SIG-M5 treated with dmso at 0.1 percent for 504 hours (cell line): ENCODE measurements at regions not wholly inside any gene's neighbourhood (a gene's known extent, or its start where the extent isn't known, plus 50 kb on each side); places are given as distances from the start of the nearest gene placed in this dataset.
"Not testable (repeated sequence)": the region's sequence is repeated elsewhere in the genome, so short reads cannot be mapped to it uniquely, and the experiment has no call there.

Experiments
- DNase-seq: peaks from one replicate; lab custom pipeline; 2025; ENCODE audit not compliant: unreplicated experiment; lab: John Stamatoyannopoulos, UW

DNA sequence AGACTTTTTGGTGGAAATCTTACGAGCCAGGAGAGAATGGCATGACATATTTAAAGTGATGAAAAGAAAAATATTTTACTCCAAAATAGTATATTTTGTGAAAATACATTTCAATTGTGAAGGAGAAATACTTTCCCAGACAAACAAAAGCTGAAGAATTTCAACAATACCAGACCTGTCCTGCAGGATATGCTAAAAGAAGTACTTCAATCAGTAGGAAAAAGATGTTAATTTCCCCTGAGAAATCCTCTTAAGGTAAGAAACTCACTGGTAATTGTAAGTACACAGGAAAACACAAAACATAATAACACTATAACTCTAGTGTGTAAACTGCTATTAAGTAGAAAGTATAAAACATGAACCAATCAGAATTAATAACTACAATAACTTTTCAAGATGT, 341.8 kb upstream of the GJE1 start:
- no peak for DNase-seq

DNA sequence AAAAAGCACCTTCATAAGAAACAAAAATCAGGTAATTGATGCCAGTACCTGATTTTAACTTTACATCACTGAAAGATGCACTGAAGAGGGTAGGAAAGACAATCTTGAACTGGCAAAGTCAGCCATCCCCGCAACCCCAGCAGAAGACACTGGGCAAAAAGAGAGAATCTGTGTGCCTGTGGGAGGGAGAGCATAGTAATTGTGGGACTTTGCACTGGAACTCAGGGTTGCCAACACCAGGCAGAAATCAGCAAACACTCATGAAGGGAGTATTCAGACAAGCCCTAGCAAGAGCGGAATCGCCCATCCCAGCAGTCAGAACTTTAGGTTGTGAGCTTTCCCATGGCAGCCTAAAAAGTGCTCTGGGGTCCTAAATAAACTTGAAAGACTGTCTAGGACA, 344.6 kb upstream of the GJE1 start:
- DNase-seq: no peak

DNA sequence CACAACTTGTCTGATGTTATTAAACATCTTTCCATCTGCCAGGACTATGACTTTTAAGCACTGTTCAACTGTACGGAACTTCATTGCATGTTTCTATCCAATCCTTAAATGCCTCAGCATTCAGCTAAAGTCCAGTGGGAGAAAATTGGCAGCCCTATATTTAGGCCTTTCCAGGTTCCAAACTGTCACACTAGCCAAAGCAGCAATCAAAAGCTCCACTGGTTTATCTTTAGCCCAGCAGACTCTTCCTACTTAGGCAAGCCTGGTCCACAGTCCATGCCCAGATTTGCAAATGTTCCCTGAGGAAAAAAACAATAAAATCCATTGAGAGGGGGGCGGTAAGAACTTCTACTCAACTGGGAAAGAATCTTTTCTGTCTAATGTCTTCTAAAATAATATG, 349.1 kb upstream of the GJE1 start:
- no peak for DNase-seq

DNA sequence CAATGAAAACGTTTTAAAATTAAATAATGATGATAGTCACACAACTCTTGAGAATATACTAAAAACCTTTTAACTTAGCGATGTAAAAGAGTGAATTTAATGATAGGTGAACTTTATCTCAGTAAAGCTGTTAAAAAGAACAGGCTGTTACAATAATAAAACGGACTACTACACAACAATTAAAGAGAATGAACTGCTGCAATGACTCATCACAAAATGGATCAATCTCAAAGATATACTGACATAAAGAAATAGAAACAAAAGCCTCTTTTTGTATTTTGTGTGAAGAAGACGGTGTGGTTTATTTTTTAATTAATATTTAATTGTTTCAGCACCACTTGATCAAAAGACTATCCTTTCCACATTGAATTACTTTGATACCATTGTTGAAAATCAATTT, 352.4 kb upstream of the GJE1 start:
- no peak for DNase-seq

DNA sequence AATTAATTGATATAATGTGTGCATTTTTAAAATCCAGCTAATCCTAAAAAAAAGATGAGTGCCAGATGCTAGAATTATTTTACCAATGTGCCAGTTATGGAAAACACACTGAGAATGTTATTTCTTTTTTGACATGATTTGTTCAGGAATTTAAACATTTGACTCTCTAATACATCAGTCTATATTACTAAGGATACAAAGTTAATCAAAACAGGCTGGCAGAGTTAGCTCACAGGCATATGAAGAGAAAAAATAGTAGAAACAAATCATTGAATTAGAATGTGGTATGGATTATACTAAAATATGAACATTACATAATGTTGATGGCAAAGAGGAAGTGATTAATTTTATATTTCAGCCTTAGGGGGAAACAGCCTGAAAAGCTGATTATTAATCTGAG, 368.3 kb upstream of the GJE1 start:
- DNase-seq: no peak

DNA sequence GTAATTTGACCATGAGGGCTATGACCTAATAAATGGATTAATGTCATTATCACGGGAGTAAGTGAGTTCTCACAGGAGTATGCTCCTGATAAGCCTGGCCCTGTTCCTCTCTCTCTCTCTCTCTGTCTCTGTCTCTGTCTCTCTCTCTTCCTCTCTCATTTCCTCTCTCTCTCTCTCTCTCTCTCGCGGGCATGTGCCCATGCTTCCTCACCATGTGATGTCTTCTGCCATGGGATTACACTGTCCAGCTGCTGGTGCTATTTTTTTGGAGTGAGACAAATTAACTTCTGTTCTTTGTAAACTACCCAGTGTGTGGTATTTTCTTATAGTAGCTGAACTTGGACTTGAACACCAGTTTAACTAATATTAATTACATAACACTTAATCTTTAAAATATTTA, 374.3 kb upstream of the GJE1 start:
- no peak for DNase-seq

DNA sequence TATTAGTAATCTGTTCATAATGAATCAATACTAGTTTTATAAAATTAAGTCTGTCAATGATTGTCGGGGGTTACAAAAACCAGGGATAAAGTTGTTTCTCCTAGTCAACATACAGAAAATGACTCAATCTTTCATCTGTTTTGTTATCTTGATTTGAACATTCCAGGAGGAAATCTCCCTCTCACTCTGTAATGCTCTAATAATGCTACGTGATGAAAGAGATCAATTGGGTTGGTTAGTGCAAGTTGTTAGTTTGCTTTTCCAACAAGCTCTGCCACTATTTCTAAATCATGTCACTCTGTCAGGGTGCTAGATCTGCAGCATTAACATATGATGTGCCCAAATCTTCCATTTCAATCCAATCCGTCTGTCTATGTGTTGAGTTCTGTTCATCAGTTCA, 379.5 kb upstream of the GJE1 start:
- no peak for DNase-seq

DNA sequence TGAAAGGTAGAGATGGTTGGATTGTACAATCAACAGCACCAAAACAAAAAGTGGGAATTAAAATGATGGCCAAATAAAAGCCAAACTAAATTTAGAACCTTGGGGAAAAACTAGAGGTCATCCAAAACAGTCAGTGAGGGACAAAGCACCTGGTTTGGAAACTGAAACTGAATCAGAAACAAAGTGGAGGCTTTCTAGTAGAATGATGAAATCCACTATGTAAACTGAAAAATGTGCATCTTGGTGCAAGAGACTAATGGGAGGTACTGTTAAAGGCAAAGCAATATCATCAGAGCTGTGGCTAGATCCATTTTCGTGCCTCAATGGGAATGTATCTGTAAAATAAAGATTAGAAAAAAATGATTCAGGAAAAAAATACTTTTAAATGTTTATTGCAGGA, 380.0 kb upstream of the GJE1 start:
- no peak for DNase-seq

DNA sequence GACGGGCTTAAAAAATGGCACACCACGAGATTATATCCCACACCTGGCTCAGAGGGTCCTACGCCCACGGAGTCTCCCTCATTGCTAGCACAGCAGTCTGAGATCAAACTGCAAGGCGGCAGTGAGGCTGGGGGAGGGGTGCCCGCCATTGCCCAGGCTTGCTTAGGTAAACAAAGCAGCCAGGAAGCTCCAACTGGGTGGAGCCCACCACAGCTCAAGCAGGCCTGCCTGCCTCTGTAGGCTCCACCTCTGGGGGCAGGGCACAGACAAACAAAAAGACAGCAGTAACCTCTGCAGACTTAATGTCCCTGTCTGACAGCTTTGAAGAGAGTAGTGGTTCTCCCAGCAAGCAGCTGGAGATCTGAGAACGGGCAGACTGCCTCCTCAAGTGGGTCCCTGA, 386.4 kb upstream of the GJE1 start:
- DNase-seq: not testable (repeated sequence)

DNA sequence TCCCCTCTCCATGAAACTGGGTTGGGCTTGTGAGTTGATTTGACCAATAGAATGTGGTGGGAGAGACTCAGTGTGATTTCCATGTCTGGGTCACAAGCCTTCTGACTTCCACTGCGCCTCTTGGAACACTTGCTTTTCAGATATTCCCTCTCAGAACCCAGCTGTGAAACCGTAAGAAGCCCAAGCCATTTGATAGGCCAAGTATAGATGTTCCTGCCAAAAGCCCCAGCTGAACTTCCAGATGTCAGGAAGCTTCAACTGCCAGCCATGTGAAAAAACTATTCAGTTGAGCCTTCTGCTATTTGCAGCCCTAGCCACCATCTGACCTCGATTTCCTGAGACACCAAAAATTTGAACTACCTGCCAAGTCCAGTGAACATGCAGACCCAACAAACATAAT, 387.8 kb upstream of the GJE1 start:
- DNase-seq: no peak

DNA sequence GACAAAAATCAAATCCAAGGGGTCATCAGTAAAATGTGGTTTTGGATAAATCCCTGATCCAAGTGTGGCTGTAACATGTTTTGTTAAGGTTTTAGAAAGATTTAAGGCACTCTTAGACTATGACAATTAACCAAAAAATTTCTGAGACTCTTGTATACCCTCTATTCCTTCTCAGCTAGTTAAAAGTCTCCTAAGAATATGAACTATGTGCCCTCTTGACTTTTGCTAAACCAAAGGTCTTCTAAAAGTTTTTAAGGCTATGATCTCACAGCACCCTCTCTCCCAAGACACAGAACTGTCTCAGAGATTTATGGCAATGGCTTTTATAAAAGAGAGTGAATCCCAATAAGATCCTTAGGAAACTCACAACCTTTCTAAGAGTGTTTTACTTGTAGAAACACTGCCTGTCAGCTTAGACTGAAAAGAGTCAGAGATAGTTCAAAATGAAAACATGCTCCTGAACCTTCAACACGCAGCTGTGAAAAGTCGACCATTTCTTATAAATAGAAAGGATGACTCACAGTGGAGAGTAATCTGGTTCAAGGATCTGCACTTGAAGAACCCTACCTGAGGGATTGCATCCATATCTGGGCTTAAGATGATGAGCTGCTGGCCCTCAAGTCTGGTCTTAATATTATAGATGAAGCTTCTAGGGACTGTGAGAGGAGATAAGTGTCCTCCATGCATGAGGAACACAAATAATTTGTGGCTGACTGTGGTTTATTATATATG, 388.4 kb upstream of the GJE1 start:
- no peak for DNase-seq

DNA sequence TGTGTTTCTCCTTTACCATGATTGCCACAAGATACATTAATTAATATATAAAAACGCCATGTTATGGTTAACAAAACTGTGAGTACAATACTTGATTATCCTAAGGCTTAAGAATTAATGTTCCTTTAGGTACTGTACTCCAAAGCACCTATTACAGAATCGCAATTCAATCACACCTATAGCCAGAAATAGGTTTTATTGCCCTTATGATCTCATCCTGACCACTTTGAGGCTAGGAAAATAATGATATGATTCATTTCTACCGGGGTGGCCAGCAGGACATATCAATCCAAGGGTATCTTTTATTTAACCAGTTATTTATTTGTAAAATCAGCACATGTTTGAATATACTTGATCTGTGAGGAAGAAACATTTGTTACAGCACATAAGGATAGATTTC, 396.6 kb upstream of the GJE1 start:
- DNase-seq: no peak

DNA sequence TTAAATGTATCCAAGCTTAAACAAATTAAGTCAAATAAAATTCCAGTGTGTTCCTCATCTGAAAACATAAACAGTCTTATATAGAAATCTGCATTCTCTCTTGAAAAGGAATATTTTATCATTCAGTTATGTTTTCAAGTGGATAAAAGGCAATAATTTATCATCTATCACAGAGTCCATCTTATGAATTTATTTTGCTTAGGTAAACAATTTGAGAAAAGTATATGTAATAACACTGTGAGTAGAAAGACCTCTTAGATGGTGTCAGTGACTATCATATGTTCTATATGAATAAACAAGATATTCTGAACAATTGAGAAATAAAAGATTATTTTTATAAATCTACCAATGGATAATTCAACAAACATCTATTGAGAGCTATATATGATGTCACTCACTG, 397.6 kb upstream of the GJE1 start:
- no peak for DNase-seq

DNA sequence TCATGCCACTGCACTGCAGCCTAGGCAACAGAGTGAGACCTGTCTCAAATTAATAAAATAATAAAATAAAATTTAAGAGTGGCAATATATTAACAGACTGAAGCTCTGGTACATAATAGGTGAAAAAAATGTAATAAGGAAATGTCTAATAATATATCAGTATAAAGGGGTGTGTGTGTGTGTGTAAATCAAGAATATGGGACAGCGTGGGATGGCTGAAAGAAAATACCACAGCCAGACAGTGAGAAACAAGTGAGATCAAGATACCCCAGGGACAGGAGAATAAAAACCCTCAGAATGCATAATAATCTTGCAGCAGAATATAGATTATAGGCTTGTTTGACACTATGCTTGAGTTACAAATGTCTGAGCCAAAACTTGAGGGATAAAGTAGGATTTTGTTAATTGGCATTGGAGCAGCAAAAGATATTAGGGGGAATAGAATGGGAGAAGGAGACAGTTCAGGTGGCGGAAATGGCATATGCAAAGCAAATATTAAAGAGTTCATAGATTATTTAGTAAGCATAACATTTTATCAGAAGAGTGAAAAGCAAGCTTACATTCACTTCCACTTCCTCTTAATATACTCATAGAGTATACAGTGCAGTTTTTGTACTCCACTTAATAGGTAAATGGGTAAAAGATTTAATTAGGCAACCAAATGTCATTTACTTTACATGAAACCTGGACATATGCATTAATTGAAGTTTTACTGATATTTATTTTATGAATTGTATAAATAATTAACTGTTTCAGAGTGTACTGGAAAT, 398.5 kb upstream of the GJE1 start:
- peak; percentile 1 for DNase-seq

DNA sequence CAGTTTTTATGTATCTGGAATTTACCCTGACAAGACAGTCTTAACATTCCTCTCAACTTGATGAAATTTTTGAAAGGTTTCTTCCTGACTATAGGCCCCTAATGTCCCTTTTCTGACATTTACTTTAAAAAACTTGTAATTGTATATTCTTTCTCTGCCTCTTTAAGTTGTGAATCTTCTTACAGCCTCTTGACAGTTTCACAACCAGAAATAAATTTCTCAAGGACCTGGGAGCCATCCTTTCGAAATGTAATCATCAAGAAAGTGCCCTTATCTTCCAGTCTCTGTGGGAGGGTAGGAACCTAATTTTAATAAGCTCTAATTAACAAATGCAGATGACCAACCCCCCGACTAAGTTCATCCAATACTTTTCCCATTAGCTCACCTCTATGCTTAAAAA, 403.6 kb upstream of the GJE1 start:
- DNase-seq: no peak

DNA sequence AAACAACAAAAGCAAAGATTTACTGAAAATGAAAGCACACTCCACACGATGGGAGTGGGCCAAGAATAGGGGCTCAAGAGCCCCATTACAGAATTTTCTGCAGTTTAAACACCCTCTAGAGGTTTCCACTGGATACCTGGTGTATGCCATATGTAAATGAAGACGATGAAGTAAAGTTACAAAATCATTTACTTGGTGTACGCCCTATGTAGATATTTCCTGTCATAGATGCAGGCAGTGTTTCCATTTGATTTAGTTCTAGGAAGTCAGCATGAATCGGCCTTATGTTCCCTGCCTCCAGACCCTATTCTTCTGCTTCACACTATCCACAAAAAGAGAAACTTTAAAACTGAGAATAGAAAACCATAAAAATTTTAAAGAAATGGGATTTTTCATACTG, 404.4 kb upstream of the GJE1 start:
- no peak for DNase-seq

DNA sequence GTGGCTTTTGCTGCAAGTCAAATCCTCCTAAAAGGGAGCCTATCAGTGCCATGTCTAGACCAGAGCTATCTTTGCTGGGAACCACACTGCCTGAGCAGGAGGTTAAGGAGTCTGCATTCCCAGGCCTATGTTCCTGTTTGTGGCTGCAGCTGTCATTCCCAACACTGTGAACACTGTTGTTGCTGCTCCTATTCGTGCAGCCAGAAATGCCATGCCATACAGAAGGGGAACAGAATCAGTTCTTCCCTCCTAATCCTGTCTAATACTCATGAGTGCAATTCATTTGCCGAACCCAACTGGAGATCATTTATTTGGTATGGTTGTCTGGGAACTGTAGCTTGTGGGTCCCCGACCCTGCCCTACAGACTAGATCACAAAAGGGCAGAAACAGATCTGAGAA, 406.5 kb upstream of the GJE1 start:
- no peak for DNase-seq

DNA sequence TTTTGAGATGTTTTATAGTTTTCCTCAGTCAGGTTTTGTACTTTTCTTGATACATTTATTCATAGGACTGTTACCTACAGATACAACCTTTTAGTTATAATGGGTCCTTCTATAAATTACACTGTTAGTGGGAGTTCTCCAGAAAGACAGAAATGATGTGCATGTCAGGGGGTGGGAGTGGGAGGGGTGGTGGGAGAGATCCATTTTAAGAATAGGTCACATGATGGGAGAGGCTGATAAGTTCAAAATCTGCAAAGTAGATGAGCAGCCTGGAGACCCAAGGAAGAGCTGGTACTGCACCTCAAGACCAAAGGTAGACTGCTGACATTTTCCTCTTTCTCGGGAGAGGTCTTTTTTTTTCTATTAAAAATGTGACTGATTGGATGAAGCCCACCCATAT, 408.0 kb upstream of the GJE1 start:
- no peak for DNase-seq

DNA sequence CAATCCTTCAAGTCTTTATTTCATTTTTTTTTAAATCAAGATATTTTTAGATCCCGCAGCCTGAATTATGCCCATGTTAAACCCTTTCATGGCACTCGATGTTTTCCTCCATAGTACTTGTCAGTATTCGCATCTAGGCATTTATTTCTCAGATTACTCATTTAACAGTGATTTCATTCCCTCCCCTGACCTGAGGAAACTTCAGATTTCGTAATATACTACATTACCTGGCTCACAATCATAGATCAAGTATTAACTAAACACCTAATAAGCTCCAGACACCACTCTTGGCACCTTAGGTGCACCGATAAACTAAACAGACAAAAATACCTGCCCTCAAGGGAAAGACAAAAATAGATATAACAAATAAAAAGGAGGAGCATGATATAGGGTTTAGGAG, 413.2 kb upstream of the GJE1 start:
- no peak for DNase-seq

DNA sequence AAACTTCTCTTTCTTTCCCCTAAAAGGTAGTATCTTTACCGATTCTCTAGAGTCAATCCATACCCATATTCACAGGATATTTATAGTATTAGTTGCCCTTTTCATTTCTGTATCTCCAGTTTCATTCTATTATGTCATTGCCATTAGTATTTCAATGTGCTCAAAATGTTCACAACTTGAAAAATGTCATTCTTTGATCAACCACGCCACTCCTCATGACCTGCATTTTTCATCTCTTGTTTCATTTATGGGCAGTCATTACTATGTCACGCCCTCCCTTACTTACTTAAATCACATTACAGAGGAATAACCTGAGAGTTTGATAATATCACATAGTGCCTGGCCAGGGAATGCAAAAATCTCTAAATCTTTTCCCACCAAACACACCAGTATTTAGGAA, 427.3 kb upstream of the GJE1 start:
- DNase-seq: no peak

DNA sequence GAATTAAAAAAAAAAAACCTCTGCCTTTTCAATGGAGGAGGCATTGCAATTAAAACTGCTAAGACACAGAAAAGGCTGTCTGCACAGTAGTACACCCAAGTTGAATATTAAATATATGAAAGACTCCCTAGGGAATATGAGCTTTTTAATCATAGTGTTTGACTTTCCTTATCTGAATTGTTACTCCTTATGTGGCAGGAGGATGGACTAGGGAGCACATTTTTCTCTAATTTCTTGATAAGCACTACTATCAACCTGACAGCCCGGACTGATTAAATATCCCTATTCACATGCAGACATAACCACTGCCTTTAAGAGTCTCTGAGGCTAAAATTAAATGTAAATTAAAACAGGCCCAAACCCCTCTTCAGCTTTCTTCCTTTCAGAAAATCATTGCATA, 428.6 kb upstream of the GJE1 start:
- DNase-seq: no peak

DNA sequence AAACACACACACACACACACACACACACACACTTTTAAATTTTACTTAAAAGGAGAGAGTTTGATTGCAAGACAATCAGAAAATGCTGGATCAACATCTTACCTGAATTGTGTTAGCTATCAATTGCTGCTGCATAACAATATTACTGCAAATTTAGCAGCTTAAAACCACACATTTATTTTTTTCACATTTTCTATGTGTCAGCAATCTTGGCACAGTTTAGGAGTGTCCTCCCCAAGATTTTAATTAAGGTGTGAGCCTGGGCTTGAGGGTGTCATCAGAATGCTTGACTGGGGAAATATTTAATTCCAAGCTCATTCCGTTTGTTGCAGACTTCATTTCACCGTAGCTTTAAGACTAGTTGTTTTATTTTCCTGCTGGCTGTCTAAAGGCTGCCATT, 431.0 kb upstream of the GJE1 start:
- DNase-seq: no peak

DNA sequence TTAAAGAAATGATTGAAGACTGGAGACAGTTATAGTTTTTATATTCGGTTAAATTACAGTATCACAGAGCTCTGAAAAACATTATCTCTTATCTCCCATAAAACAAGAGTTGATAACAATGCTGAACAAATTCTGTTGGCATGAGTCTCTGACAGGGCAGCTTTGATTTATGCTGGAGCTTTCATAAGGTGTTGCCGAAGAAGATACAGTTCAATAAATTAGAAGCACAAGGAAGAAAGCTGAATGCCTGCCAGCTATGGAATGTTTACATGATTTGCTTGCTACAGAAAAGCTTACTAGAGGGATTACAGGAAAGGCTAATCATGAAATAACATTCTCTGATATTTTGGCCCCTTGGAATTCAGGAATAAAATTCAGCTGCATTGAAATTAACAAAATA, 431.9 kb upstream of the GJE1 start:
- DNase-seq: no peak
